ENCODE measurements at regions not wholly inside any gene's neighbourhood (a gene's known extent, or its start where the extent isn't known, plus 50 kb on each side); places are given as distances from the start of the nearest gene placed in this dataset.
"Not testable (repeated sequence)": the region's sequence is repeated elsewhere in the genome, so short reads cannot be mapped to it uniquely, and the experiment has no call there.

DNA sequence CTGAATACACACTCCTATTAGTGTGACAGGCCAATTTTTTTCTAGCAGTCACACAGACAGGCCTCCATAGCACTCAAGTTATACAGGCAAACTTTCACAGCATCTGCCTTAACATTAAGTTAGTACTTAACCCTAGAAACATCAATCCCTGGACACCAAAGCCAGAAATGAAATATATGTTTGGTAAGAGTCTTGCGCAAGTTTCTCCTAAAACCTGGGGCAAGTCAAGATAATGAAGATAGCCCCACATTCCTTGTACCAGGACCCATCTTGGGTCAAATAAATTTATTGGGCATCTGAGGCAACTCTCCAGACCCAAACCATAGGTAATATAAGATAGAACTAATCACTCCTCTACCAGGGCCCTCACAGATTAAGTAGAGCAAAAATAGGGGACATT is 70.8 kb upstream of the ZNF92 start:
- WGBS, 2 donors = 88 to 100% methylated on average over 1 of the region's 1 CpG
- H3K4me3 ChIP-seq = no peak overlapping the region
- ATAC-seq (no peak), DNase-seq (no peak)
- H3K27me3 ChIP-seq = no peaks in the 10 kb centered on the region
- no peaks in the 10 kb centered on the region for H3K9me3 ChIP-seq
- H3K27ac ChIP-seq = no peak overlapping the region
- no peaks in the 10 kb centered on the region for H3K36me3 ChIP-seq (replicated peaks in 1 of 2; ENCODE audit: insufficient read depth in 1 of 2, low read depth in 2 of 2)
- TF ChIP-seq, protein P1, sequence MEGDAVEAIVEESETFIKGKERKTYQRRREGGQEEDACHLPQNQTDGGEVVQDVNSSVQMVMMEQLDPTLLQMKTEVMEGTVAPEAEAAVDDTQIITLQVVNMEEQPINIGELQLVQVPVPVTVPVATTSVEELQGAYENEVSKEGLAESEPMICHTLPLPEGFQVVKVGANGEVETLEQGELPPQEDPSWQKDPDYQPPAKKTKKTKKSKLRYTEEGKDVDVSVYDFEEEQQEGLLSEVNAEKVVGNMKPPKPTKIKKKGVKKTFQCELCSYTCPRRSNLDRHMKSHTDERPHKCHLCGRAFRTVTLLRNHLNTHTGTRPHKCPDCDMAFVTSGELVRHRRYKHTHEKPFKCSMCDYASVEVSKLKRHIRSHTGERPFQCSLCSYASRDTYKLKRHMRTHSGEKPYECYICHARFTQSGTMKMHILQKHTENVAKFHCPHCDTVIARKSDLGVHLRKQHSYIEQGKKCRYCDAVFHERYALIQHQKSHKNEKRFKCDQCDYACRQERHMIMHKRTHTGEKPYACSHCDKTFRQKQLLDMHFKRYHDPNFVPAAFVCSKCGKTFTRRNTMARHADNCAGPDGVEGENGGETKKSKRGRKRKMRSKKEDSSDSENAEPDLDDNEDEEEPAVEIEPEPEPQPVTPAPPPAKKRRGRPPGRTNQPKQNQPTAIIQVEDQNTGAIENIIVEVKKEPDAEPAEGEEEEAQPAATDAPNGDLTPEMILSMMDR (IDR thresholded peaks at IDR 0.05) = no peak
- TF ChIP-seq POLR2A (IDR thresholded peaks at IDR 0.05) = no peak
- intact Hi-C loops (cut with DNase I) = no loop called here
- peaks cover 5% of the 10 kb centered on the region for H3K4me1 ChIP-seq

GRCh38 chr7:65301007-65301406 is 72.6 kb upstream of the ZNF92 start:
- intact Hi-C loops (cut with DNase I) = no loop called here
- H3K9me3 ChIP-seq = no peaks in the 10 kb centered on the region
- no peaks in the 10 kb centered on the region for H3K36me3 ChIP-seq (replicated peaks in 1 of 2; ENCODE audit: insufficient read depth in 1 of 2, low read depth in 2 of 2)
- 30 to 35% methylated on average over 2 of the region's 2 CpGs for WGBS, 2 donors
- no peaks in the 10 kb centered on the region for H3K4me1 ChIP-seq
- DNase-seq (no peak), ATAC-seq (no peak)
- TF ChIP-seq, protein P1 (IDR thresholded peaks at IDR 0.05) = no peak
- no peak for TF ChIP-seq POLR2A (IDR thresholded peaks at IDR 0.05)
- no peak overlapping the region for H3K4me3 ChIP-seq
- H3K27me3 ChIP-seq = no peaks in the 10 kb centered on the region
- no peak overlapping the region for H3K27ac ChIP-seq

- H3K27me3 ChIP-seq = no peaks in the 10 kb centered on the region
- TF ChIP-seq POLR2A (IDR thresholded peaks at IDR 0.05) = no peak
- TF ChIP-seq, protein P1 (IDR thresholded peaks at IDR 0.05) = no peak
- DNase-seq (no peak), ATAC-seq (no peak)
- 79 to 85% methylated on average over 2 of the region's 2 CpGs for WGBS, 2 donors
- H3K36me3 ChIP-seq (replicated peaks in 1 of 2; ENCODE audit: insufficient read depth in 1 of 2, low read depth in 2 of 2) = no peaks in the 10 kb centered on the region
- H3K4me1 ChIP-seq = no peaks in the 10 kb centered on the region
- no peak overlapping the region for H3K4me3 ChIP-seq
- H3K27ac ChIP-seq = no peak overlapping the region
- H3K9me3 ChIP-seq = no peaks in the 10 kb centered on the region
- intact Hi-C loops (cut with DNase I) = no loop called here
Measured at GRCh38 chr7:65295409-65295808, 78.2 kb upstream of the ZNF92 start.

DNA sequence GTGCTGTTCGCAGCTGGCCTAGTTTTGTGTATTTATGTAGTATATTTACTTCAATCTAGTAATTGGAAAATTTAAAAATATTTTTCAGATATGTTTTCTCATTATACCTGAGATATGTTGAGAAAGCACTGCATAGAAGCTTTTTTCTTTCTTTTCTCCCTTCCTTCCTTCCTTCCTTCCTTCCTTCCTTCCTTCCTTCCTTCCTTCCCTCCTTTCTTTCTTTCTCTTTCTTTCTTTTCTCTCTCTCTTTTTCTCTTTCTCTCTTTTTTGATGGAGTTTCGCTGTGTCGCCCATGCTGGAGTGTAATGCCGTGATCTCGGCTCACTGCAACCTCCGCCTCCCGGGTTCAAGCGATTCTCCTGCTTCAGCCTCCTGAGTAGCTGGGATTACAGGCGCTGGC is 83.3 kb upstream of the ZNF92 start:
- H3K9me3 ChIP-seq, H3K27ac ChIP-seq: not testable (repeated sequence)
- WGBS, 2 donors = 84 to 93% methylated on average over 9 of the region's 9 CpGs

DNA sequence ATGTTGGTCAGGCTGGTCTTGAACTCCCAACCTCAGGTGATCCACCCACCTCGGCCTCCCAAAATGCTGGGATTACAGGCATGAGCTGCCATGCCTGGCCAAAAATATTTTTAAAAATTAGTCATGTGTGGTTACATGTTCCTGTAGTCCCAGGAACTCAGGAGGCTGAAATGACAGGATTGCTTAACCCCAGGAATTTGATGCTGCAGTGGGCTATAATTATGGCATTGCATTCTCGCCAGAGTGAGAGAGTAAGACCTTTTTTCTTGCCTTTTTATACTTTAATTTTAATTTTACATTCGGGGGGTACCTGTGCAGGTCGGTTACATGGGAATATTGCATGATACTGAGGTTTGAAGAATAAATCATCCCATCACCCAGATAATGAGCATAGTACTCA is 86.6 kb upstream of the ZNF92 start:
- H3K9me3 ChIP-seq = no peaks in the 10 kb centered on the region
- H3K27me3 ChIP-seq = no peaks in the 10 kb centered on the region
- intact Hi-C loops (cut with DNase I) = no loop called here
- no peak for DNase-seq
- H3K4me1 ChIP-seq = no peaks in the 10 kb centered on the region
- no peak for TF ChIP-seq POLR2A (IDR thresholded peaks at IDR 0.05)
- H3K36me3 ChIP-seq (replicated peaks in 1 of 2; ENCODE audit: insufficient read depth in 1 of 2, low read depth in 2 of 2) = no peaks in the 10 kb centered on the region
- no peak overlapping the region for H3K27ac ChIP-seq
- no peak for ATAC-seq
- 46 to 72% methylated on average over 4 of the region's 4 CpGs for WGBS, 2 donors
- H3K4me3 ChIP-seq = no peak overlapping the region

More for the DNA sequence above, 83.3 kb upstream of the ZNF92 start:
- ATAC-seq; H3K36me3 ChIP-seq (replicated peaks in 1 of 2; ENCODE audit: insufficient read depth in 1 of 2, low read depth in 2 of 2); H3K27me3 ChIP-seq; DNase-seq; H3K4me3 ChIP-seq; intact Hi-C loops (cut with DNase I); H3K4me1 ChIP-seq: not testable (repeated sequence)

Measured in body of pancreas (tissue), 4 donors.